HCT116 (cell line): ENCODE measurements at regions not wholly inside any gene's neighbourhood (a gene's known extent, or its start where the extent isn't known, plus 50 kb on each side); places are given as distances from the start of the nearest gene placed in this dataset.

ENCODE experiments used
- CTCF ChIP-seq, 3 experiments: fragments of 200-600 bp in 1 of 3; sonication (generic) in 1 of 3; IDR thresholded peaks in 2 of 3; conservative IDR thresholded peaks in 1 of 3; 2 replicates each; pipeline ENCODE4 v1.5.1; 2012 to 2017; ENCODE audit warnings: low read depth in 2 of 3, low read length in 2 of 3, antibody characterized with exemption in 1 of 3, borderline replicate concordance in 1 of 3, control low read depth in 1 of 3, mild to moderate bottlenecking in 1 of 3, mixed read lengths in 1 of 3, mixed run types in 1 of 3, moderate library complexity in 1 of 3; ENCODE audit not compliant: insufficient read depth in 1 of 3
- EZH2 ChIP-seq: fragments of 200-600 bp; sonication (generic); IDR thresholded peaks from 2 replicates; pipeline ENCODE4 v1.6.1; 2017; ENCODE audit warnings: antibody characterized with exemption, mixed run types
- POLR2A ChIP-seq: IDR thresholded peaks from 2 replicates; pipeline ENCODE4 v1.7.0; 2011; ENCODE audit warnings: borderline replicate concordance; ENCODE audit not compliant: insufficient read depth, insufficient read length; ENCODE audit errors: extremely low read depth
- ZBTB33 ChIP-seq: IDR thresholded peaks from 2 replicates; pipeline ENCODE4 v1.6.1; 2011; ENCODE audit warnings: mild to moderate bottlenecking, low read length, moderate library complexity; ENCODE audit not compliant: insufficient replicate concordance; ENCODE audit errors: extremely low read depth
- ZFX ChIP-seq: fragments of 450-650 bp; IDR thresholded peaks from 2 replicates; pipeline ENCODE4 v1.6.1; 2017
- ZNF274 ChIP-seq: fragments of 200-500 bp; sonication (Bioruptor generic); IDR thresholded peaks from 2 replicates; pipeline ENCODE4 v1.6.1; 2014; ENCODE audit warnings: mild to moderate bottlenecking, low read depth, low read length, inconsistent platforms

- no peak for TF ChIP-seq EZH2
- TF ChIP-seq CTCF (IDR thresholded peaks at IDR 0.05 in 2 of 3, conservative IDR thresholded peaks at IDR 0.05 in 1 of 3; ENCODE audit: borderline replicate concordance in 1 of 3, insufficient read depth in 1 of 3, low read depth in 2 of 3, low read length in 2 of 3): no peak
- TF ChIP-seq POLR2A: no peak
- TF ChIP-seq ZFX: no peak
- TF ChIP-seq ZNF274: no peak
- no peak for TF ChIP-seq ZBTB33
Measured at GRCh38 chr2:66237803-66238379, 197.0 kb upstream of the MEIS1 start.
